ENCODE measurements at regions not wholly inside any gene's neighbourhood (a gene's known extent, or its start where the extent isn't known, plus 50 kb on each side); places are given as distances from the start of the nearest gene placed in this dataset.

- TF ChIP-seq, protein P1, sequence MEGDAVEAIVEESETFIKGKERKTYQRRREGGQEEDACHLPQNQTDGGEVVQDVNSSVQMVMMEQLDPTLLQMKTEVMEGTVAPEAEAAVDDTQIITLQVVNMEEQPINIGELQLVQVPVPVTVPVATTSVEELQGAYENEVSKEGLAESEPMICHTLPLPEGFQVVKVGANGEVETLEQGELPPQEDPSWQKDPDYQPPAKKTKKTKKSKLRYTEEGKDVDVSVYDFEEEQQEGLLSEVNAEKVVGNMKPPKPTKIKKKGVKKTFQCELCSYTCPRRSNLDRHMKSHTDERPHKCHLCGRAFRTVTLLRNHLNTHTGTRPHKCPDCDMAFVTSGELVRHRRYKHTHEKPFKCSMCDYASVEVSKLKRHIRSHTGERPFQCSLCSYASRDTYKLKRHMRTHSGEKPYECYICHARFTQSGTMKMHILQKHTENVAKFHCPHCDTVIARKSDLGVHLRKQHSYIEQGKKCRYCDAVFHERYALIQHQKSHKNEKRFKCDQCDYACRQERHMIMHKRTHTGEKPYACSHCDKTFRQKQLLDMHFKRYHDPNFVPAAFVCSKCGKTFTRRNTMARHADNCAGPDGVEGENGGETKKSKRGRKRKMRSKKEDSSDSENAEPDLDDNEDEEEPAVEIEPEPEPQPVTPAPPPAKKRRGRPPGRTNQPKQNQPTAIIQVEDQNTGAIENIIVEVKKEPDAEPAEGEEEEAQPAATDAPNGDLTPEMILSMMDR (IDR thresholded peaks at IDR 0.05; ENCODE audit: insufficient read depth, low read length) = no peak
- TF ChIP-seq SPI1 (IDR thresholded peaks at IDR 0.05; ENCODE audit: borderline replicate concordance, low read depth) = no peak
- no peak for TF ChIP-seq POLR2AphosphoS5 (IDR thresholded peaks at IDR 0.05; ENCODE audit: low read depth)
- TF ChIP-seq, protein P2, sequence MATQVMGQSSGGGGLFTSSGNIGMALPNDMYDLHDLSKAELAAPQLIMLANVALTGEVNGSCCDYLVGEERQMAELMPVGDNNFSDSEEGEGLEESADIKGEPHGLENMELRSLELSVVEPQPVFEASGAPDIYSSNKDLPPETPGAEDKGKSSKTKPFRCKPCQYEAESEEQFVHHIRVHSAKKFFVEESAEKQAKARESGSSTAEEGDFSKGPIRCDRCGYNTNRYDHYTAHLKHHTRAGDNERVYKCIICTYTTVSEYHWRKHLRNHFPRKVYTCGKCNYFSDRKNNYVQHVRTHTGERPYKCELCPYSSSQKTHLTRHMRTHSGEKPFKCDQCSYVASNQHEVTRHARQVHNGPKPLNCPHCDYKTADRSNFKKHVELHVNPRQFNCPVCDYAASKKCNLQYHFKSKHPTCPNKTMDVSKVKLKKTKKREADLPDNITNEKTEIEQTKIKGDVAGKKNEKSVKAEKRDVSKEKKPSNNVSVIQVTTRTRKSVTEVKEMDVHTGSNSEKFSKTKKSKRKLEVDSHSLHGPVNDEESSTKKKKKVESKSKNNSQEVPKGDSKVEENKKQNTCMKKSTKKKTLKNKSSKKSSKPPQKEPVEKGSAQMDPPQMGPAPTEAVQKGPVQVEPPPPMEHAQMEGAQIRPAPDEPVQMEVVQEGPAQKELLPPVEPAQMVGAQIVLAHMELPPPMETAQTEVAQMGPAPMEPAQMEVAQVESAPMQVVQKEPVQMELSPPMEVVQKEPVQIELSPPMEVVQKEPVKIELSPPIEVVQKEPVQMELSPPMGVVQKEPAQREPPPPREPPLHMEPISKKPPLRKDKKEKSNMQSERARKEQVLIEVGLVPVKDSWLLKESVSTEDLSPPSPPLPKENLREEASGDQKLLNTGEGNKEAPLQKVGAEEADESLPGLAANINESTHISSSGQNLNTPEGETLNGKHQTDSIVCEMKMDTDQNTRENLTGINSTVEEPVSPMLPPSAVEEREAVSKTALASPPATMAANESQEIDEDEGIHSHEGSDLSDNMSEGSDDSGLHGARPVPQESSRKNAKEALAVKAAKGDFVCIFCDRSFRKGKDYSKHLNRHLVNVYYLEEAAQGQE (IDR thresholded peaks at IDR 0.05; ENCODE audit: insufficient replicate concordance, low read depth) = no peak
- TF ChIP-seq GABPA (IDR thresholded peaks at IDR 0.05; ENCODE audit: low read depth) = no peak
- H3K4me3 ChIP-seq (replicated peaks; ENCODE audit: insufficient read depth, low read length) = no peak overlapping the region
- DNase-seq (ENCODE audit: low read depth in 1 of 2, low spot score in 1 of 2) = no peak
- no peaks in the 10 kb centered on the region for H3K27me3 ChIP-seq (ENCODE audit: insufficient read depth, poor library complexity, severe bottlenecking)
- no peak overlapping the region for H3K27ac ChIP-seq (replicated peaks)
These were observed 116.1 kb upstream of the PEG3 start for GRCh38 chr19:56956503-56957226.

- Histone ChIP-seq H3K4me3 (replicated peaks; ENCODE audit: insufficient read depth, low read length) (no peak overlapping the region), H3K27me3 (ENCODE audit: insufficient read depth, poor library complexity, severe bottlenecking) (no peaks in the 10 kb centered on the region), H3K27ac (replicated peaks) (no peak overlapping the region)
- DNase-seq (ENCODE audit: low read depth in 1 of 2, low spot score in 1 of 2) = no peak
- TF ChIP-seq POLR2AphosphoS5 (IDR thresholded peaks at IDR 0.05; ENCODE audit: low read depth) (no peak), SPI1 (IDR thresholded peaks at IDR 0.05; ENCODE audit: borderline replicate concordance, low read depth) (no peak), GABPA (IDR thresholded peaks at IDR 0.05; ENCODE audit: low read depth) (no peak)
- TF ChIP-seq, protein P2 (IDR thresholded peaks at IDR 0.05; ENCODE audit: insufficient replicate concordance, low read depth) = no peak
- TF ChIP-seq, protein P1 (IDR thresholded peaks at IDR 0.05; ENCODE audit: insufficient read depth, low read length) = no peak
These were observed 118.7 kb upstream of the PEG3 start for GRCh38 chr19:56959205-56959604.

DNA sequence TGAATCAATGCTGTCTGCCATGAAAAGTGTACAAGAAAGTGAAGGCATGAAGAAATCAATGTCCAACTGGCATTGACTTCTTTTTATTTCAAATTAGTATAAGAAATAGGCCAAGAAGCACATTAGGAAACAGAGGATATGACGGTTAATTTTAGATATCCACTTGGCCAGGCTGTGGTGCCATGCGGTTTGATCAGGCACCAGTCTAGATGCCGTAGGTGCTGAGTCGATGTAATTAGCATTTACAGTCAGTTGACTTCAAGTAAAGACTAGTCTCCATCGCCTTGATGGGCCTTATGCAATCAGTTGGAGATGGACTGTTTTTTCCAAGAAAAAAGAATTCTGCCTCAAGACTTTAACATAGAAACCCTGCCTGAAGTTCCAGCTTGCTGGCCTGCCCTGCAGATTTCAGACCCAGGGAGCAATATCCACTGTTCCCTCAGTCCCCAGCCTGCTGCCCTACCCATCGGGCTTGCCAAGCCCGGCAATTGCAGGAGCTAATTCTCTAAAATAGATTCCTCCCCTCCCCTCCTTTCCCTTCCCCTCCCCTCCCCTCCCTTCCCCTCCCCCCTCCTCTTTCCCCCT lies 120.5 kb upstream of the PEG3 start:
- H3K27me3 ChIP-seq (ENCODE audit: insufficient read depth, poor library complexity, severe bottlenecking) = no peaks in the 10 kb centered on the region
- H3K4me3 ChIP-seq (replicated peaks; ENCODE audit: insufficient read depth, low read length) = no peak overlapping the region
- TF ChIP-seq, protein P2 (IDR thresholded peaks at IDR 0.05; ENCODE audit: insufficient replicate concordance, low read depth) = no peak
- TF ChIP-seq SPI1 (IDR thresholded peaks at IDR 0.05; ENCODE audit: borderline replicate concordance, low read depth) (no peak), POLR2AphosphoS5 (IDR thresholded peaks at IDR 0.05; ENCODE audit: low read depth) (no peak), GABPA (IDR thresholded peaks at IDR 0.05; ENCODE audit: low read depth) (no peak)
- TF ChIP-seq, protein P1 (IDR thresholded peaks at IDR 0.05; ENCODE audit: insufficient read depth, low read length) = no peak
- no peak for DNase-seq (ENCODE audit: low read depth in 1 of 2, low spot score in 1 of 2)
- no peak overlapping the region for H3K27ac ChIP-seq (replicated peaks)
